ENCODE measurements at regions not wholly inside any gene's neighbourhood (a gene's known extent, or its start where the extent isn't known, plus 50 kb on each side); places are given as distances from the start of the nearest gene placed in this dataset.
A peak's percentile ranks its signal among the peaks of the same experiment; 100 is the strongest.
"Not testable (repeated sequence)": the region's sequence is repeated elsewhere in the genome, so short reads cannot be mapped to it uniquely, and the experiment has no call there.

DNA sequence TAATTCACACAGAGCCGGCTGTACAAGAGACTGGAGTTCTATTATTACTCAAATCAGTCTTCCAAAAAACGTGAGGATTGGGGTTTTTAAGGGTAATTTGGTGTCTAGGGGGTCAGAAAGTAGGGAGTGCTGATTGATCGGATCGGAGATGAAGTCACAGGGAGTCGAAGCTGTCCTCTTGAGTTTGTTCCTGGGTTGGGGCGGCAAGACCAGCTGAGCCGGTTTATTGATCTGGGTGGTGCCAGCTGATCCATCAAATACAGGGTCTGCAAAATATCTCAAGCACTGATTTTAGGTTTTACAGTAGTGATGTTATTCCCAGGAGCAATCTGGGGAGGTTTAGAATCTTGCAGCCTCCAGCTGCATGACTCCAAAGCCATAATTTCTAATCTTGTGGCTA is 262.7 kb downstream of the KCNRG start:
- DNase-seq: no peak

GRCh38 chr13:50280441-50280937 is 265.2 kb downstream of the KCNRG start:
- no peak for DNase-seq

- DNase-seq: no peak
Observed at GRCh38 chr13:50282016-50282415, 266.8 kb downstream of the KCNRG start.

- no peak for DNase-seq
Observed at GRCh38 chr13:50283017-50283416, 267.8 kb downstream of the KCNRG start.

DNA sequence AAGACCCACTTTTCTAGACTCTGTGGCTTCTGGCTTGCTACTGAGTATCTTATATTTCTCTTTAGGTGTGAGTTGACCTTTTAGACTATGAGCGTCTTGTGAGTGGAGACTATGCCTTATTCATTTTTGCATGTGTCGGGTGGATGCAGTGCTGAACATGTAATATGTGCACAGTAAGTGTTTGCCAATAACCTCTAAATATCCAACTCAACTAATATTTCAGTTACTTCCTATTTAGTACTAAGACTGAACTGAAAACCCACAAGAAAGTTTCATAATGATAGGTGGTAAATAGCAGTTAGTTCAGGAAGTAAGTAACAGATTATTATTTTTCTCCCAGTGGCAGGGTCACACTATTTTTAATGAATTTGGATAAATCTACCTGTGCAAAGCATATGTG is 269.3 kb downstream of the KCNRG start:
- no peak for DNase-seq

- DNase-seq: no peak
Observed at GRCh38 chr13:50285283-50285682, 270.0 kb downstream of the KCNRG start.

DNA sequence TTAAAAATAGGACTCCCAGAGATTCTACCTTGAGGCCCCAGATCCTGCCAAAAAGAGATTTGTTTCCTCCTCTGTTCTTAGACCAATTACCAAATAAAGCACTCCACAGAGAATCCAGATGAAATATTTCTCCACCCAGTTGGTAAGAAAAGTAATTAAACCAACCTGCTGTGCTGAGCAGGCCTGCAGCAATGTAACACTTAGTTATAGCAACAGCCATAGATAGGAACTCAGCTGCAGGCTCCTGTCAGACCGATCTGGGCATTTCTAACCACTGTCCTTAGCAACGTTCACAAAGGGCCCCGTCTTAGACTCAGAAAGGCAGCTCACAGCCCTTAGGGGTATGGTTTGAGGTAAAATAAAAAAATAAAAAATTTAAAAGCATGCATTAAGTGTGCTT is 271.1 kb downstream of the KCNRG start:
- DNase-seq: no peak

- no peak for DNase-seq
Observed at GRCh38 chr13:50290186-50290585, 274.9 kb downstream of the KCNRG start.

- no peak for DNase-seq
Observed at GRCh38 chr13:50291611-50292010, 276.4 kb downstream of the KCNRG start.

GRCh38 chr13:50292081-50292480 is 276.8 kb downstream of the KCNRG start:
- DNase-seq: no peak

- not testable (repeated sequence) for DNase-seq
Observed at GRCh38 chr13:50294425-50294824, 279.2 kb downstream of the KCNRG start.

DNA sequence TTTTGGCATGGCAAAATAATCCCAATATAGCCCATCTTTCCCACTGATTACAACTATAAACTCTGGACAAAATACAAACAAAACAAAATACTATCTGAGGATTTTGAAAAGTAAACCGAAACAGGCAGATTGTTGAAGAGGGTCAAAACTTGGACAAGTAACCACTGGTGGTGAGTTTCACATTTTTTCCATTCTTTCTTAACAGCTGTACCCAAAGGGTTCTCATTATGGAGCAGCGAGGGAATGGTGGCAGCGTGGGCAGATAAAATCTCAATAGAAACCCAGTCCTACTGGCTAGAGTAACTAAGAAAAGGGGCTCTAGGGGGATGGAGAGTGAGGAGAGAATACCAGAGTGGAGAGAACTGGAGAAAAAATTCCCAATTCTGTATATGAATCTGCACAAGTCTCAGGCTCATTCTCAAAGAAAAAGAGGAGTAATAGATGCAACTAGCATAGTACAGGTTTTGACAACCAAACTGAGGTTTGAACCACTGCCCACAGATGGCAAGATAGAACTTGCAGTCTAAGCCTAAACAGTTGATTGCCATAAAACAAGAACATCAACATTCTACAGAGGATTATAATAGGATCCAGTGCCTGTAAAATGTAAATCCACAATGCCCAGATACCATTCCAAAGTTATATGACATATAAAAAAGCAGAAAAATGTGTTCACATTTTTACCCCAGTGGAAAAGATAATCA is 284.5 kb downstream of the KCNRG start:
- DNase-seq: no peak

DNA sequence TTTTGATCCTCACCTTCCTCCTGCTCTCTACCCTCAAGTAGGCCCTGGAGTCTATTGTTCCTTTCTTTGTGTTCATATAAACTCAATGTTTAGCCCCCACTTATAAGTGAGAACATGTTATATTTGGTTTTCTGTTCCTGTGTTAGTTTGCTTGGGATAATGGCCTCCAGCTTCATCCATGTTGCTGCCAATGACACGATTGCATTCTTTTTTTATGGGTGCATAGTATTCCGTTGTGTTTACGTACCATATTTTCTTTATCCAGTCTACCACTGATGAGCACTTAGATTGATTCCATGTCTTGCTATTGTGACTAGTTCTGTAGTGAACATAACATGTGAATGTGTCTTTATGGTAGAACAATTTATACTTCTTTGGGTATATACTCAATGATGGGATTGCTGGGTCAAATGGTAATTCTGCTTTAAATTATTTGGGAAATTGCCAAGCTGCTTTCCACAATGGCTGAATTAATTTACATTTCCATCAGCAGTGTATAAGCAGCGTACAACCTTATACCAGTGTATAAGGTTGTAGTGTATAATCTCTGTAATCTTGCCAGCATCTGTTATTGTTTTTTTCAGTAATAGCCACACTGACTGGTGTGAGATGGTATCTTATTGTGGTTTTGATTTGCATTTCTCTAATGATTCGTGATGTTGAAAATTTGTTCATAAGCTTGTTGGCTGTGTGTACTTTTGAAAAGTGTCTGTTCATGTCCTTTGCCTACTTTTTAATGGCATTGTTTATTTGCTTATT is 288.9 kb downstream of the KCNRG start:
- no peak for DNase-seq

- no peak for DNase-seq
Observed at GRCh38 chr13:50306156-50306555, 290.9 kb downstream of the KCNRG start.

DNA sequence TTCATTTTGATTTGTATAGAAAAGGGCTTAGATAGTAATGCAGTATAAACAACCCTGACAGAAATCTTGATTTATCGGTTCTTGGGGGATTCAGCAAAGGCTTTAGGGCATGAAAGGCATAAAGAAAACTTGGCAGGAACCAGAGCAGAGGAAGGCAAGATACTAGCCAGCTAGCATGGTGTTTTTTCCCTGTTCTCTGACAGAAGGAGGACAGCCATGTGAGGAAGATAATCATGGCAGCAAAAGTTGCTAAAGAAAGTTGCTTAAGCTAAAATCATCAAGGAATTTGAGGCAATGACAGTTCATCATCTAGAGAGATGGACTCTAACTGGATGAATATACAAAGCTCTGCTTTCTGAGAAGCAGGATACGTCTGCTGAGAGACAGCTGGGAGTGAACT is 294.1 kb downstream of the KCNRG start:
- no peak for DNase-seq

- no peak for DNase-seq
Observed at GRCh38 chr13:50309882-50310594, 294.8 kb downstream of the KCNRG start.

DNA sequence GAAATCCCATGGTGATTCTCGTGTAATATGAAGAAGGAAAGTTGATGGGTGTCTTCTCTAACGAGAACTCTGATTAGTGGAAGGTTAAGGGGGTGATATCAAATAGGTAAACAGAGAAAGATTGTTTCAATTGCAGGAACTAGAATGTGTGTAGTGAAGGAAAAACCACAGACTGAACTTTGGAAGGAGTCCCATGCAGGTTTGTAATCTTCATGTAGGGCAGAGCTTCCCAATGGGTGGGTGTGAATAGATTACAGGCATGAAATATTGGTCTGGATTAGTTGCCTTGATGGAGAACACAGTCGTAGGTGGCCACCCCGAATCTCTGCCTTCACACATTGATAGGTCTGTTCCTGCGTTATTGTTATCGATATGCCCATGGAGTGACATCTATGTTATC is 295.5 kb downstream of the KCNRG start:
- DNase-seq: no peak

- no peak for DNase-seq
Observed at GRCh38 chr13:50318887-50319286, 303.6 kb downstream of the KCNRG start.

DNA sequence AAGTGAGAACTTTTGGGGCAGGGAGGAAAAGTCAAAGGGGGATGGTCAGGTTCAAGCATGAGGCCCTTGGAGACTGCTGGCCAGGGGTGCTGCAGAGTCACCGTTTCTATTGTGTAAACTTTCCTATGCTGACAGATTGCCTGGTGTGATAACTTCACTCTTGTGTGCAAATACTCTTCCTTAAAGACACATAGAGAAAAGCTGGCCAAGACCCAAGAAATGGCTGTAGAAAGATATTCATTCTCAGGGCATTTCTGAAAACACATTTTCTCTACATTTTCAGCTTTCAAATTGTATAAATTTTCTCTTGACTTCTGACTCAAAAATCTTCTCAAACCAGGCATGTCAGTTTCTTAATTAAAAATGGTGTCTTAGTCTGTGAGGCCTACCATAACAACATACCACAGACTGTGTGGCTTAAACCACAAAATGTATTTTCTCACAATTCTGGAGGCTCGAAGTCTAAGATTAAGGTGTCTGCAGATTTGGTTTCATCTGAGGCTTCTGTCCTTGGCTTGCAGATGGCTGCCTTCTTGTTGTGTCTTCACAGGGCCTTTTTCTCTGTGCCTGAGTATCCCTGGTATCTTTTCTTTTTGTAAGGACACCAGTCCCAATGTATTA is 304.5 kb downstream of the KCNRG start:
- DNase-seq: no peak

DNA sequence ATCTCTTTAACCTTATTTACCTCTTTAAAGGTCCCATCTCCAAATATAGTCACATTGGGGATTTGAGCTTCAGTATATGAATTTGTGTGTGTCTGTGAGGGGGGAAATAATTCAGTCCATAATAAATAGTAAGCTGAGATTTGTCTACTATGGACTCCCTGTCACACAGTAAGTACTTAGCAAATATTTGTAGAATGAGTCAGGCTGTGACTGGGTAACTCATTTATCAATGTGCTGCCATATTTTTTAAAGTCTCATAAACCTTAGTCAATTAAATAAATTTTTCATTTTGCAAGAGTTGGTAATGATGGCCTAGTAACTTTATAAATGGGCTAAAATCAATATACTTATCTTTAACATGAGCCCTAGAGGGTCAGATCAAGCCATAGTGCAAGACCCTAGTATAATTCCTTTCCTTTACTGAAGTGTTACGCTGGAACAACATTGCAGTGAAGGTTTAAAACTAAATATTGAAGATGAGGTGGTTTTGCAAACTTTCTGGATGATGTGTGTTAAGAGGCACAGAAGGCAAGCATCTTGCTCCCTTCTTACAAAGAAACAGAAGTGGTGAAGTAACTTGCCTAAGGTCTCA is 305.1 kb downstream of the KCNRG start:
- DNase-seq: peak; percentile 77

GRCh38 chr13:50322006-50322405 is 306.8 kb downstream of the KCNRG start:
- no peak for DNase-seq

DNA sequence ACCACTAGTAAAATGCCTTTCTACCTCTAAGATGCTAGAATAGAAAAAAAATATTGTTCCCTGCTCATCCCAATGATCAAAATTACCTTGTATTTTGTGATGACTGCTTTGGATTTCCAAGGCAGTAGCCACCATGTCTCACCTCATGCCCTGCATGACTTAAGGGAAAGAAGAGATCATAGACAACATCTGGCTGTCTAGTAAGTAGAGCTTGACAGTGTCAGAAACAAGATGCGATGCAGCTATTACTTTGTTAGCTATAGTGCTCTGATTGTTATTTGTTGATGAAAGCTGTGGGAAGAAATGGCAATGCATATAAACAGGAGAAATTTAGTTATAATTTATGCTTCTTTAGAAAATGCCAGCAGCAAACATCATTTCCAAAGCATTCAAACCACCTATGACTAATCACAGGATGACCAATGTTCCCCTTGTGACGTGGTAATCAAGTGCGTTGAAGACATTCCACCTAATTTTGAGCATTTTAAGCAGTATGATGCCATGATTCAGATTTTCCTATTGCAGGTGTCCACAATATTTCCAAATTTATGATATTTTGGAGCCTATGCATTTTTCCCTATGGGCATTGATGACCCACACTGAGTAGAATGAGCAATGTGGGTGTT is 308.3 kb downstream of the KCNRG start:
- peak; percentile 89 for DNase-seq

All from HCEC 1CT (cell line).